ENCODE measurements at regions not wholly inside any gene's neighbourhood (a gene's known extent, or its start where the extent isn't known, plus 50 kb on each side); places are given as distances from the start of the nearest gene placed in this dataset.

DNA sequence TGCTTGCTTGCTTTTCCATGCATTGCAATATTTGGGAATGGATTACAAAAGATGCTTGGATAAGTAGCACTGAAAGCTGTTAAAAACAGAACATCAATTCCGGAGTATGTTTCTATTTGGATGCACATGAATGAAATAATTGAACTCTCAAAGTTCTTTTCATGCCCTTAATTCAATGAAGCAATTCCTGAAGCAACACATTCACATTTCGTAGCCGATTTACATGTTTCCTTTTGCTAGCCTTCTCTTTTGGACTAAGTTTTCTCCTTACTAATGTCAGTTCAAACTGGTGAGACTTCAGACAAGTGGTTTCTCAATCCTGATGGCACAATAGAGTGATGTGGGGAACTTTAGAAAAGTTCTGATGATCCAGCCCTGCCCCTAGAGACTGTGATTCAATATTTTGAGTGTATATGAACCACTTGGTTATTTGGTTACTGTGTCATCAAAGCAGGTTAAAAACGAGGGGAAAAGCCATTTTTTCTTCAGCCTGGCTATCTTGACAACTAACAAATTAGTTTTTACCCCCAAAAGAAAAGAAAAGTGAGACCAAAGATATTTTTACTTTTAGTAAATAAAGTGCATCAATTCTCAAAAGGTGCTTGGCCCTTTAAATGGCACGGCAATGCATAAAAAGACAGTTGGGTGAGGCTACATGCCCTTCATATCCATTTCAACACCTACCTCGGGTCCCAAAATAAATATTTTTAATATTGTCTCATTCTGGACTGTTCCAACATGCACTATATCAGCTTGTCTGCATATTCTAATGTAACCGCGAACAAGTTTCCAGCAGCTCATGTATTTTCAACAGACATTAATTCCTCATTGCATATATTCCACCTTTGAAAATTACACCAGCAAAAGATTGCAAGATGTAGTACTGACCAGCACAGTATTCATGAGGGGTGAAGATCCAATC is 90.1 kb upstream of the RPL34 start:
- TF ChIP-seq ZNF124 (CRISPR knock-in tag; IDR thresholded peaks at IDR 0.05) (no peak), ZSCAN20 (CRISPR knock-in tag; IDR thresholded peaks at IDR 0.05; ENCODE audit: borderline replicate concordance) (no peak), ZFP62 (CRISPR knock-in tag; IDR thresholded peaks at IDR 0.05) (no peak), ZNF577 (CRISPR knock-in tag; IDR thresholded peaks at IDR 0.05; ENCODE audit: borderline replicate concordance, low read depth) (no peak)
